Mesodermal cell (in vitro differentiated cells): ENCODE measurements at regions not wholly inside any gene's neighbourhood (a gene's known extent, or its start where the extent isn't known, plus 50 kb on each side); places are given as distances from the start of the nearest gene placed in this dataset.

ENCODE experiments used
- H3K27ac ChIP-seq: 2 replicates; pipeline ENCODE4 v1.7.0; 2013; ENCODE audit warnings: mild to moderate bottlenecking, low read depth, low read length, moderate library complexity; ENCODE audit not compliant: severe bottlenecking
- H3K36me3 ChIP-seq: 2 replicates; pipeline ENCODE4 v1.7.1; 2013; ENCODE audit warnings: mild to moderate bottlenecking, low read length, moderate library complexity; ENCODE audit not compliant: control insufficient read depth, insufficient read depth
- H3K4me1 ChIP-seq: one replicate; pipeline ENCODE4 v1.7.1; 2013; ENCODE audit warnings: mild to moderate bottlenecking, low read length; ENCODE audit not compliant: insufficient read depth, control insufficient read depth, poor library complexity, severe bottlenecking
- H3K4me3 ChIP-seq: 2 replicates; pipeline ENCODE4 v1.7.0; 2013; ENCODE audit warnings: low read length, control low read depth, mild to moderate bottlenecking; ENCODE audit not compliant: insufficient read depth, poor library complexity, severe bottlenecking; ENCODE audit errors: extremely low read depth
- H3K9me3 ChIP-seq: 2 replicates; pipeline ENCODE4 v1.7.1; 2013; ENCODE audit warnings: mild to moderate bottlenecking, low read length, moderate library complexity; ENCODE audit not compliant: control insufficient read depth
- WGBS, 2 experiments: methylation state at CpG; one replicate each; pipeline ENCODE4 v1.1.5; 2013; ENCODE audit warnings: missing lambda C conversion rate in 2 of 2; ENCODE audit not compliant: insufficient coverage in 2 of 2; 5-methylcytosine and 5-hydroxymethylcytosine counted together

DNA sequence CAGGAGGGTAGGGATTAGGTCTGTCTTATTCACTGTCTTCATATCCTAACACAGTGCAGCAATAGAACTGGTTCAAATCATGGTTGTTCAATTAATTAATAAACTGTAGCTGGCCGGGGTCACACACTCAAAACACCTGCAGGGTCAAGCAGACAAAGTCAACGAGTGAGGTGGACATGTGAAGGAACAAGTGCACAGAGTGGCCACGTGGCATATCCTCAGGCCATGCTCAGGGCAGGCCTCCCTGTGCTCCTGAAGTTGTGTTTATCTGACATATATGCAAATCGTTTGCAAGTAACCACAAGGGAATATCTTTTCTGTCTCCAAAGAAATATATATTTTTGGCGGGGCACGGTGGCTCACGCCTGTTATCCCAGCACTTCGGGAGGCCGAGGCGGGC is 98.5 kb upstream of the ZMIZ1 start:
- 93 to 94% methylated on average over 10 of the region's 10 CpGs for WGBS, 2 experiments
- H3K4me1 ChIP-seq: peaks cover 47% of the 10 kb centered on the region
- no peak overlapping the region for H3K4me3 ChIP-seq
- H3K36me3 ChIP-seq: no peaks in the 10 kb centered on the region
- no peak overlapping the region for H3K27ac ChIP-seq
- no peaks in the 10 kb centered on the region for H3K9me3 ChIP-seq

GRCh38 chr10:78971094-78971682 is 97.6 kb upstream of the ZMIZ1 start:
- Histone ChIP-seq H3K27ac (no peak overlapping the region), H3K9me3 (no peaks in the 10 kb centered on the region), H3K4me3 (no peak overlapping the region), H3K36me3 (no peaks in the 10 kb centered on the region), H3K4me1 (peaks cover 47% of the 10 kb centered on the region)
- 91 to 96% methylated on average over 4 of the region's 5 CpGs for WGBS, 2 experiments

DNA sequence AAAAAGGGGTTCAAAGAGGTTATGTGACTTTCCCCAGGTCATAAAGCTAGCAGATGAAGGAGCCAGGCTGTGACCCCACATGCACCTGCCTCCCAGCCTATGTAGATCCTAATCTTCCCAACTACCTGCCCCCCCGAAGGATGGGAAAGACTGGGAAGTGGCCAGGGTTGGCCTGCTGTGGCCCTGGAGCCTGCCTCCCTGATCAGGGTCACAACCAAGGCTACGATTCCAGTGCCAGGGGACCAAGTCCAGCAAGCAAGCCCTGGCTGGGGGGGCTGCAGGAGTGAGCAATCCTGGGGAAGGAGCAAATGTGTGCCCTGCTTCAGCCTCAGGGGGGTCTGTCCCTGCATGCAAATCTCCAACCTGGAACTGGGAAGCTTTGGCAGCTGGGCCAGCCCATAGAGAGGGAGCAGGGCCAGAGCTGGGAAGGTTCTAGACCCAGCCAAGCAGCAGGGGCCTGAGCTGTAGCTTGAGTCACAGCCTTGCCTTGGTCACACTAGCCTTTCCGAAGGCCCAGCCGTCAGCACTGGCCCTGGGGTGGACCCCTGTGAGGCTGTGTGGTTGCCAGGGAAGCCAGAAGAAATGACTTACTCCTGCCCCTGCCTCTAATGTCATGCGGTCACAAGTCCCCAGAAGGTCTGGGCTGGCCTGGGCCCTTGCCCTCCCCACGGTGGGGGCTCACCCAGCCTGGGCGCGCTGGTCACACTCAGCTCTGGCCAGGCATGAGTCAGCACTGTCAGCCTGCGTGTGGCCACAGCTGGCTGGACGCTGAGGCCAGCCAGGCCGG is 96.4 kb upstream of the ZMIZ1 start:
- H3K27ac ChIP-seq: peak overlapping the region; percentile 99

GRCh38 chr10:78972947-78973900 is 95.5 kb upstream of the ZMIZ1 start:
- H3K9me3 ChIP-seq: no peaks in the 10 kb centered on the region
- peaks cover 52% of the 10 kb centered on the region for H3K4me1 ChIP-seq
- H3K36me3 ChIP-seq: no peaks in the 10 kb centered on the region
- H3K4me3 ChIP-seq: peak overlapping the region; percentile 29
- WGBS, 2 experiments: 7 to 15% methylated on average over 19 to 38 of the region's 49 CpGs
- H3K27ac ChIP-seq: peak overlapping the region; percentile 100

More for the DNA sequence above, 96.4 kb upstream of the ZMIZ1 start:
- H3K36me3 ChIP-seq: no peaks in the 10 kb centered on the region
- WGBS, 2 experiments: 29 to 36% methylated on average over 8 to 11 of the region's 11 CpGs
- no peaks in the 10 kb centered on the region for H3K9me3 ChIP-seq
- H3K4me3 ChIP-seq: no peak overlapping the region
- H3K4me1 ChIP-seq: peaks cover 45% of the 10 kb centered on the region

- Histone ChIP-seq H3K27ac (peak overlapping the region; percentile 100), H3K36me3 (no peaks in the 10 kb centered on the region), H3K4me1 (peaks cover 52% of the 10 kb centered on the region), H3K9me3 (no peaks in the 10 kb centered on the region), H3K4me3 (peak overlapping the region; percentile 29)
- 0 to 2% methylated on average over 9 of the region's 42 CpGs for WGBS, 2 experiments
Observed at GRCh38 chr10:78973901-78974616, 94.7 kb upstream of the ZMIZ1 start.

DNA sequence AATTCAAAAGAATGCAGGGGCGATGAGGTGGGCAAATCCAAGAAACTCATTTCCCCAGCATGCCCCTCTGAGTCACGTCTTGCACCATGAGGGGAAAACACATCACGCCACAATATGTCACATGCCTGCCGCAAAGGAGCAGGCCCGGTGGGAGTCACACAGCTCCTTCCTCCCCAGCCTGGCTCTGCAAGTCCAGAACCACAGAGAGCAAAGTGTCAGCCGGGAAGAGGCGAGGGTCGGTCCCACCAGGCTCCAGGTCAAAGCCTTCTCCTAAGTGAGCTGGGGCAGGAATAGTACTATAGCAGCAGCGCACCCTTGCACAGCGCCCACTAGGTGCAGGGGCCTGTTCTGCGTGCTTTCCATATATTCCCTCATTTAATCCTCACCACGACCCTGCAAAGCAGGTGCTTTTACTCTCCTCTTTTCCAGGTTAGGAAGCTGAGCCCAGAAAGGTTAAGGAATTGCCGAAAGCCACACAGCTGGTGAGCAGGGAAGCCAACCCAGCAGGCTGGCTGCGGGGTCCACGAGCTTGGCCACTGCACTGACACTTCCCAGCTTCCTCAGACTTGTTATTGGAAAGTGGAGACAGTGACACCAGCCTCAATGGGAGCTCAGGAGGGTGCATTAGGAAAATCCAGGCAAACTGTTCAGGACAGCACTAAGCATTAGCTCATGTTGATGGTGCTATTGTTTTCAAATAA is 94.0 kb upstream of the ZMIZ1 start:
- Histone ChIP-seq H3K36me3 (no peaks in the 10 kb centered on the region), H3K27ac (peak overlapping the region; percentile 100), H3K4me3 (peak overlapping the region; percentile 29), H3K9me3 (no peaks in the 10 kb centered on the region), H3K4me1 (peaks cover 45% of the 10 kb centered on the region)
- 13 to 19% methylated on average over 13 to 15 of the region's 15 CpGs for WGBS, 2 experiments

- Histone ChIP-seq H3K36me3 (no peaks in the 10 kb centered on the region), H3K4me3 (no peak overlapping the region), H3K9me3 (no peaks in the 10 kb centered on the region), H3K27ac (no peak overlapping the region), H3K4me1 (peaks cover 43% of the 10 kb centered on the region)
- 92 to 93% methylated on average over 5 of the region's 5 CpGs for WGBS, 2 experiments
Observed at GRCh38 chr10:78975926-78976325, 92.8 kb upstream of the ZMIZ1 start.

GRCh38 chr10:78976825-78977755 is 91.7 kb upstream of the ZMIZ1 start:
- Histone ChIP-seq H3K4me1 (peaks cover 42% of the 10 kb centered on the region), H3K36me3 (no peaks in the 10 kb centered on the region), H3K27ac (no peak overlapping the region), H3K9me3 (no peaks in the 10 kb centered on the region), H3K4me3 (no peak overlapping the region)
- 92 to 96% methylated on average over 12 to 13 of the region's 13 CpGs for WGBS, 2 experiments

DNA sequence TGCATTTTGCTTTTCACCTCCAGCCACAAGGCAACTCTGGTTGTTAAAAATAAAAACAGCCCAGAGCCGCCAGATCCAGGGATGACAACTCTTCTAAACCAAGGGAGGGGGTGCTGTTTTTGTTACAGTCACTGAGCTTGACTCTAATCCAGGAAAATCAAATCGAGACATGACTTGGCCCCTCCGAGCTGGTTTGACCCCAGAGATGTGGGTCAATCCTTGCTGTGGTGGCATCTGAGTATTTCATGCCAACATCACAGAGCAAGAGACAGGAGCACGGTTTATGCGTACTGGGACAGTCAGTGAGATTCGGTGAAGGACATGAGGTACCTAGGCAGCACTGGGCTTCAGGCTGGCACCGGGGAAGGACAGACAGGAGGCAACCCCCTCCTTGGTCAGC is 88.8 kb upstream of the ZMIZ1 start:
- Histone ChIP-seq H3K4me3 (no peak overlapping the region), H3K27ac (no peak overlapping the region), H3K36me3 (no peaks in the 10 kb centered on the region), H3K9me3 (no peaks in the 10 kb centered on the region), H3K4me1 (peaks cover 24% of the 10 kb centered on the region)
- WGBS, 2 experiments: 98 to 99% methylated on average over 5 to 7 of the region's 7 CpGs
